ES-I3 (cell line): ENCODE measurements at regions not wholly inside any gene's neighbourhood (a gene's known extent, or its start where the extent isn't known, plus 50 kb on each side); places are given as distances from the start of the nearest gene placed in this dataset.
A peak's percentile ranks its signal among the peaks of the same experiment; 100 is the strongest.
"Not testable (repeated sequence)": the region's sequence is repeated elsewhere in the genome, so short reads cannot be mapped to it uniquely, and the experiment has no call there.

Experiments used
- H3K36me3 ChIP-seq: 2 replicates; pipeline ENCODE4 v1.6.1; 2013; ENCODE audit warnings: mild to moderate bottlenecking, low read length, control low read depth, moderate library complexity; ENCODE audit not compliant: insufficient read depth
- H3K4me1 ChIP-seq: 2 replicates; pipeline ENCODE4 v1.6.1; 2013; ENCODE audit warnings: mild to moderate bottlenecking, control low read depth, low read length; ENCODE audit not compliant: insufficient read depth
- H3K9ac ChIP-seq: 2 replicates; pipeline ENCODE4 v1.6.1; 2013; ENCODE audit warnings: low read depth, mild to moderate bottlenecking, low read length, moderate library complexity
- H3K9me3 ChIP-seq: 2 replicates; pipeline ENCODE4 v1.6.1; 2013; ENCODE audit warnings: mild to moderate bottlenecking, low read length, moderate library complexity; ENCODE audit not compliant: control insufficient read depth, insufficient read depth

DNA sequence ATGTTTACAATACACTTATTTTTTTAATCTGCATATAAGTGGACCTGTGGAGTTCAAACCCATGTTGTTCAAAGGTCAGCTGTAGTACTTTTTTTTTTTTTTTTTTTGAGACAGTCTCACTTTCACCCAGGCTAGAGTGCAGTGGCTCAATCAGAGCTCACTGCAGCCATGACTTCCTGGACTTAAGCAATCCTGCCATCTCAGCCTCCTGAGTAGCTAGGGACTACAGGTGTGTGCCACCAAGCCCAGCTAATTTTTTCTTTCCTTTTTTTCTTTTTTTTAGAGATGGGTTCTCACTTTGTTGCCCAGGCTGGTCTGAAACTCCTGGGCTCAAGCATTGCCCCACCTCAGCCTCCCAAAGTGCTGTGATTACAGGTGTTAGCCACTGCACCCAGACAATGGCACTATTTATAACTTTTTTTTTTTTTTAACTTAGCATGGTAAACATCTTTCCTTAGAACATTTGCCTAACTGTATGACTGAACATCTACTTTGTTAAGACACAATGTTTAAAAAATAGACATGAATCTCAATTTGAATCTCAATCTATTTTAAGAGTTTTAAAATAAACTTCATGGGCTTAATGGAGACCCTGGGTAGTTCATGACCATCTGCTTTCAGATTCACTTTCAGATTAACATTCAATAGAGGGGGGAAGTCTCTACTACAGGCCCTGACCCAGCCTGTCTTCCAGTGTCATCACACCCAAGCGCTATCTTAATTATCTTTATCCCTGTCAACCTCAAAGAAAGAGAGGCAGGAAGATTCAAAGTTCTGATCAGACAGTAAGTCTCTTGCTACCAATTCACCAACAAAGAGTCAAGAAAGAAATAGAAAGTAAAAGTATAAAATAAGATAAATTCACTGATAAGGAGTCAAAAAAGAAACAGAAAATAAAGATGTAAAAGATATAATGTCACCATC is 97.7 kb upstream of the DOCK9 start:
- no peak overlapping the region for H3K9ac ChIP-seq
- H3K4me1 ChIP-seq = no peaks in the 10 kb centered on the region
- no peaks in the 10 kb centered on the region for H3K9me3 ChIP-seq
- no peaks in the 10 kb centered on the region for H3K36me3 ChIP-seq

DNA sequence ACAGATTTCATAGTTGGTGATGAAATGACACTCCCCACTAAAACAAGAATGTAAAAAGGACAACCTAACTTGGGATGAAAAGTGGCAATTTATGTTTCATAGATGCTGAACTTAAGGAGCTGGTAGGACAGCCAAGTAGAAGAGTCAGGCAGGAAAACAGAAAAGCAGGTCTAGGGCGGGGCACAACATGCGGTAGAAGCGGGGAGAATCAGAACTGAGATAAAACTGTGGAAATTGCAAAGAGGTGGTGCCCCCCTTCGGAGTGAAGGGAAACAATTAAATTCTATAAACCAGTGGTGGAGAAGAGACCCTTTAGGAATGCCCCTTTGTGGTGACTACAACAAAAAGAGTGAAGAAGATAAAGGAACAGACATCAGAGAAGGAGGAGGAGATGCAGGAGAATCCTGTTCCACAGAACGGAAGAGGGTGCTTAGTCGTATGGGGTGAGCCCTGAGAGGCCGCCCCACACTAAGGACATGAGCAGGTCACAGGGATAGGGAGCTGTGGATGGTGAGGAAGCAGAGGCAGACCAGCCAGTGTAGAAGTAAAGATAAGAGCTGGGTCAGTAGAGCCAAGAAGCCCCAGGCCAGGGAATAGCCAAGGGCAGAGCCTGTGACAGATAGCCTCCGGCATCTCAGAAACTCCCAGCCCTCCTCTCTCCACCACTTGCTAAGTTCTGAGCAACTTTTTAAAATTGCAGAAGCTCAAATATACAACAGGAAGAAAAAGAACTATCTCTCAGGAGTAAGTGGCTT is 100.3 kb upstream of the DOCK9 start:
- no peak overlapping the region for H3K9ac ChIP-seq
- no peaks in the 10 kb centered on the region for H3K9me3 ChIP-seq

DNA sequence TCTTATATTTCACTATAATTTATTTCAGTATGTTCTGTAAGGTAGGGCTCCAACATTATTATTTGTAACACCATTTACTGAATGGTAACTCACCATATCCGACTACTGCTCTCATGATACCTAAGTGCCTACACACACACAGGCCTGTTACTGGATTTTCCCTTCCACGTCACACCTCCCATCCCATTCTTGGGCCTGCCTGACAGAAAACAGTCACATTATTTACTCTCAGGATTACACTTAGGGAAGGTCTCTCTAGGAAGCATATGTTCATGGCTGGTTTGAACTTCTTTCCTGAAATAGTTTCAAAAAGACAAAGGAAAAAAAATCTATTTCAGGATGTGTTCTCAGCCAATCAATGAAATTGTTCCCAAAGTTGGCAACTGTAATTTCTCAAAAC is 102.3 kb upstream of the DOCK9 start:
- H3K4me1 ChIP-seq = no peaks in the 10 kb centered on the region
- H3K9ac ChIP-seq = no peak overlapping the region
- H3K9me3 ChIP-seq = no peaks in the 10 kb centered on the region
- no peaks in the 10 kb centered on the region for H3K36me3 ChIP-seq

More for the DNA sequence above, 100.3 kb upstream of the DOCK9 start:
- H3K4me1 ChIP-seq = no peaks in the 10 kb centered on the region
- no peaks in the 10 kb centered on the region for H3K36me3 ChIP-seq

DNA sequence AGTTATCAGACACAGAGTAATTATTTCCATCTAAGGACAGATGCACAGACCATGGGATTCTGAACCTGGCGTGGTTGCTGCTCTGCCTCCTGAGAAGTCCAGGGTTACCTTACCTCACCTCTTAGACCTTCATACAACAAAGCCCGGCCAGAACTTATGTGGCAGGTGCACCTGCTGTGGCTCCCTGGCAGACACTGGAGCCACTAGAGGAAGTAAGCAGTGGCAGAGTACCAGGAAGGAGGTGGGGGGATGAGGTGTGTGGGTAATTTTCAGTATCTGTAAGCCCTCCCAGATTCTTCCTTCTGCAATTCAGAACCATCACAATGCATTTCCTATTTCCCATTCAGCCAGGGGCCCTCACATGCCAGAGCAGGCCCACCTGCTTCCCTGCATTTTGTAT is 106.1 kb upstream of the DOCK9 start:
- no peaks in the 10 kb centered on the region for H3K9me3 ChIP-seq
- no peak overlapping the region for H3K9ac ChIP-seq

DNA sequence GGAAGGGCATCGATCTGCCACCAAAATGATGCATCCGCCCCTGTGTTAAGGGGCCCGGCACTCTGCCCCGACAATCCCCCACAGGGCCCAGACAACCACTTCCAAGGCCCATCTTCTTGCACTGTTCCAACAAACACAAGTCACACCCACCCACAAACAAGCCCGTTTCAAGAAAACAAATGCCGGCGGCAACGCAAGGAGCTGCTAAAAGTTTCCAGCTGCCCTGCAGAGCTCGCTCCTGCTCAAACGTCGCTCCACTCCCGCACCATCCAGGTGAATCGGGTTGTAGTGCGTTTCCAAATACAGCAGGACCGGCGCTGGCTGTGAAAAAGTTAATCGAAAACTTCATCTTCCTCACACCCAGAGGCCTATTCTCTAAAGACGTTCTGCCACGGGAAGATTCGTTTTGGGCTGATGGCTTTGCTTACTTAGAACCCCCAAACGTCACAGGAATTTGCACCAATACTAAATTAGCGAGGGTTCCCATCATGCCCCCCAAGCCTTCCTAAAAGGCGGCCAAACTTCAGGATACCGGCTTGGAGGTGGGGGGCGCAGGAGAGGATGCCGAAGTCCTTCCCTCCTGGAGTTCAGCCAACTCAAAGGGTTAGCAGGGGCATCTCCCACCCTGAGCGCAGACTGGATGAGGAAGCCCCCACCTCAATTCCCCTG is 107.4 kb upstream of the DOCK9 start:
- H3K9ac ChIP-seq = peak overlapping the region; percentile 43; the same call in 1 of the 2 replicates

More for the DNA sequence above, 106.1 kb upstream of the DOCK9 start:
- Histone ChIP-seq H3K36me3 (no peaks in the 10 kb centered on the region), H3K4me1 (0 out of 2 replicates have a peak, but pooled peaks cover 3% of the 10 kb centered on the region)

DNA sequence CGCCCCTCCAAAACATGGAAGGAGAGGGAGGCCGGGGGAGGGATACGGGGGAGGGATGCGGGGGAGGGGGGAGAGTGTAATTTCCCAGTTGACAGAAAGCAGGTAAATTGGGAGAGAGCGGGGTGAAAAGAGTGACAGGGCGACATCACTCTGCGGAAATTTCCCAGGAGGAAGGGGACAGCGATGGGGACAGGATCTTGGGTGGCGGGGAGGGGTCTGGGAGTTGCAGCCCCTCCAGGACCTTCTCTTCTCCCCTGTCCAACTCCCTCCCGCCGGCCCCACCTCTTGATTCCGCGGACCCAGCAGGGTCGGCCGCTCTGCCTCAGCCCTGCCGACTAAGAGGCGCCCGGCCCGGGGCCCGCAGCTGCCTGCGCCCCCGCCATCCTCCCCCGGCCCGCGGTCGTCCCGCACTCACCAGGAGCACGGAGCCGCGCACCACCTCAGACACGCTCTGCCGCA is 108.0 kb upstream of the DOCK9 start:
- peak overlapping the region; percentile 78; the same call in 1 of the 2 replicates for H3K9ac ChIP-seq
- H3K9me3 ChIP-seq = no peaks in the 10 kb centered on the region
- H3K4me1 ChIP-seq = 0 out of 2 replicates have a peak, but pooled peaks cover 3% of the 10 kb centered on the region
- no peaks in the 10 kb centered on the region for H3K36me3 ChIP-seq

More for the DNA sequence above, 107.4 kb upstream of the DOCK9 start:
- no peaks in the 10 kb centered on the region for H3K36me3 ChIP-seq
- H3K9me3 ChIP-seq = no peaks in the 10 kb centered on the region
- 0 out of 2 replicates have a peak, but pooled peaks cover 3% of the 10 kb centered on the region for H3K4me1 ChIP-seq

DNA sequence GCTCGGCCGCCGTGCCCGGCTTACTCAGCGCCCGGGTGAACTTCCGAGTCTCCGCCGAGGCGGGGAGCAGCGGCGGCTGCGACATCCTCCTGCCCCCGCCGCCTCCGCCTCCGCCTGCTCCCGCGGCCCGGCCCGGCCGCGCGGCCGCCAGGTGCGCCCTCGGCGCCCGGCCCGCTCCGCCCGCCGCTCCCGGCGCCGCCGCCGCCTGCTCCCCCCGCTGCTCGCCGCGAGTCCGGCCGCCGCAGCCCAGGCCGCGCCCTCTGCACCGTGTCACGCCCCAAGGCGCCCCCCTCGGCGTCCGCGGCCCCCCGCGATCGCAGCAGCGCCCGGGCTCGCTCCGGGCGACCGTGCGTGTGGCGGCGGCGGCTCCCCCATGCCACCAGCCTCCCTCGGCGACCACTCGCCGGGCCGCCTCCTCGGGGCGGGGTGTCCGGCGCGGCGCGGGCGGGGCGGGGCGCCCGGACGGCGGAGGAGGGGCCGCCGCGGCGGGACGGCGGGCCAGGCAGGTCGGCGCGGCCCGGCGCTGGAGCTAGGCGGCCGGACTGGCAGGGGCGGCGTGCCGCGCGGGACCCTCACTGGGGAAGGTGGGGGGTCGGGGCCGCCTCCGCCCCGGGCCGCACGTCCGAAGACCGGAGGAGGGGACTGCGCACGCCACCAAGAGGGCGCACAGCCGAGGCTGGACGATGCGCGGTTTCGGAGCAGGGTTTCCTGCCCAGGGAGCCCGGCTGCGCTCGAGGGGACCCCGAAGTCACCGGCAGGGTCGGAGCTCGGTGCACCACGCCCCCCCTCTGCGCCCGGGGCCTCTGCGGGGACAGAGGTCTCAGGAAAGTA is 108.6 kb upstream of the DOCK9 start:
- 0 out of 2 replicates have a peak, but pooled peaks cover 3% of the 10 kb centered on the region for H3K4me1 ChIP-seq
- no peaks in the 10 kb centered on the region for H3K36me3 ChIP-seq
- H3K9ac ChIP-seq = peak overlapping the region; percentile 78
- H3K9me3 ChIP-seq = no peaks in the 10 kb centered on the region

DNA sequence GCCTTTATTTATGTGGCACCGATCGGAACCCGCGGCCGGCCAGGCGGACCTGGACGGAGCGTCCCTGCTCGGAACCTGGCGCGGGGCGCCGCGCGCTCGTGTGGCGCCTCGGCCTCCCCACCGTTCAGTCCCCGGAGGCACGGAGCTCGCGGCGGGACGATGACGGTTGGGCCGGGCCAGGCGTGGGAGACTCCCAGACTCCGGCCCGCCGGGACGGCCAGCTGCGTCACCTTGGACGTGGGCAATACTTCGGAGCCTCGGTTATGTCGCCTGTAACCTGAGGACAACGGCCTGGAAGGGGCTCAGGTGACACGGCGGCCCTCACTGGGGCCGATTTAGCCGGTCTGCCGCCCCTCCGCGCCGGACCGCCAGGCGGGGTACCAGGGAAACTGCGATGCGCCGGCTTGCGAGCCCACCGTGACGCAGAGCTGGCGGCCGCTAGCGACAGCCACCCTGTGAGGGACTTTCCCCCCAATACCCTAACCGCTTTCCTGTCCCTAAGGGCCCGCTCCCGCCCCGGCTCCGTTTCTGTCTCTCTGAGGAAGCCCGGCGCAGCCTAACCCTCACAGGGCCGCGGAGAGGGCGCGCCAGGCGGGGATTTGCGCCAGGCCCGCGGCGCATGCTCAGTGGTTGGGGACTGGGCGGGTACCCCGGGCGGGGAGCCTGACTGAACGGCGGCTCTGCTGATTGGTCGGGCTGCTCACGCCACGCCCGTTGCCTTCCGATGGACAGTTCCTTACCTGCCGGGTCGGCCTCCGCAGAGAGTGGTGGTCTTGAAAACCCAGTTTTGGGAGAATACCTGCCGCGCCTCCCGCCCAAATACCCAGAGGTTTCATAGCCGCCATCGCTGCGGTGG is 109.5 kb upstream of the DOCK9 start:
- Histone ChIP-seq H3K9me3 (no peaks in the 10 kb centered on the region), H3K9ac (peak overlapping the region; percentile 78), H3K36me3 (no peaks in the 10 kb centered on the region), H3K4me1 (0 out of 2 replicates have a peak, but pooled peaks cover 3% of the 10 kb centered on the region)

DNA sequence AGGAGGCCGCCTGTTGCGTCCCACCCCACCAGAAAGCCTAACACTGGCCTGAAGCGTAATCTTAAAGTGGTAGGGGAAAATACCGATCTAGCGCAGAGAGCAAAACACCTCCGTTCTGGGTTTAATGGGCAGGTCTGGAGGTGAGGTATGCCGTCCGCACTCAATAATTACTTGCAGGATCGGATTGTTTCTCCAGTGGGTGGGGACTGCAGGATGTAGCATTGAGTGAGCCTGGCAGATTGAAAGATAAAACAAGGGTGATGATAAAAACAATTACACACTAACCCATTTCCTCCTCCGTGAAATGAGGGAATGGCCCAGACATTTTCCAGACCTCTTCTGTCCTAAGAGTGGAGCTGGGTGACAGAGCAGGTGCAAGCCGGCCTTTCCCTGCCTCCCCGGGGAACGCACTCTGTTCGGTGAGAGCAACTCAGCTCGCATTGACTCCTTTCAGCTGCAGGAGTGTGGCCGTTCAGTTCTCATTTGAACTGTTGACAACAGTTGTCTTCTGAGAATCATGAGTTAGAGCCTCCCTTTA is 110.2 kb upstream of the DOCK9 start:
- no peaks in the 10 kb centered on the region for H3K9me3 ChIP-seq
- 0 out of 2 replicates have a peak, but pooled peaks cover 3% of the 10 kb centered on the region for H3K4me1 ChIP-seq
- peak overlapping the region; percentile 78 for H3K9ac ChIP-seq
- H3K36me3 ChIP-seq = no peaks in the 10 kb centered on the region

DNA sequence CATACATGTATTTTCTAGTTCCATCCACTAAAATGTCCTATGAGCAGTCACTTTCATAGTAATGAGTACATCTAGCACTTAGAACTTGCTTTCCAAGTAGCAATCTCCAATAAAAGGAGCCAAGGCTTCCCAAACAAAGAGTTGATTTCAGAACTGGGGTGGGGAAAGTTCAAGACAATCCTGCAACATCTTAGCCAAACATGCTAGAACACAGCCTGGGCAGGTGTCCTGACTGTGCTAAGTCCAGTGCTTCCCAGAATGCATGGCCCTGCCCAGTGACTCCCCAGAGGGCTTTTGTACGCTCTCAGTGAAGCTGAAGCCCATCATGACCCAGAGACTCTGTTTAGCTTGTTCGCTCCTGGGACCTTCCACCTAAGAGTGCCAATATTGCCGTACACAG is 106.7 kb upstream of the UBAC2 start:
- Histone ChIP-seq H3K4me1 (no peaks in the 10 kb centered on the region), H3K36me3 (no peaks in the 10 kb centered on the region), H3K9me3 (no peaks in the 10 kb centered on the region), H3K9ac (no peak overlapping the region)

DNA sequence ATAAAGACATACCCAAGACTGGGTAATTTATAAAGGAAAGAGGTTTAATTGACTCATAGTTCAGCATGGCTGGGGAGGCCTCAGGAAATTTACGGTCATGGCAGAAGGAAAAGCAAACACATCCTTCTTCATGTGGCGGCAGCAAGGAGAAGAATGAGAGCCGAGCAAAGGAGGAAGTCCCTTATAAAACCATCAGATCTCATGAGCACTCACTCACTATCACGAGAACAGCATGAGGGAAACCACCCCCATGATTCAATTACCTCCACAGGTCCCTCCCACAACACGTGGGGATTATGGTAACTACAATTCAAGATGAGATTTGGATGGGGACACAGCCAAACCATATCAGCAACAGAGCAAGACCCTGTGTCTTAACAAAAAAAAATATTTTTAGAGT is 98.8 kb upstream of the UBAC2 start:
- H3K9ac ChIP-seq, H3K9me3 ChIP-seq, H3K4me1 ChIP-seq, H3K36me3 ChIP-seq: not testable (repeated sequence)

DNA sequence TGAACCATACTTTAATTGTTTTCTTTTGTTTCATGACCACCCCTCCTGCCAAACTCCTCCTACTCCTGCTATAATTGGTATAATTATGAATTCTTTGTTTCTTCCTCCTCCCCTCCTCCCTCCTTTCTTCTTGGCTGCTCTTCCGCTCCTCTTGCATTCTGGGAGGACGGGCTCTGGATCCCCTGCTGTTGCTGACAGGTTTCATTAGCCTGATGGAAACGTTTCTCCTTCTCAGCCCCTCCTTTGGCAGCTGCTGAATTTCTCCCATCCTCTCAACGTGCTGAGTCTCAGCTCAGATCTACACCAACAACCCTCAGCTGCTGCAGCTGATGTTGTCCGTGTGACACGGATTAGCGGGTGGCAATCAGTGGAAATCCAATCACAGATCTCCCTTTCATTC is 97.1 kb upstream of the UBAC2 start:
- Histone ChIP-seq H3K4me1 (0 out of 2 replicates have a peak, but pooled peaks cover 3% of the 10 kb centered on the region), H3K36me3 (no peaks in the 10 kb centered on the region), H3K9me3 (no peaks in the 10 kb centered on the region), H3K9ac (no peak overlapping the region)
